SK-N-SH (cell line): ENCODE measurements at regions not wholly inside any gene's neighbourhood (a gene's known extent, or its start where the extent isn't known, plus 50 kb on each side); places are given as distances from the start of the nearest gene placed in this dataset.

Experiments
- CTCF ChIP-seq: fragments of 200-600 bp; sonication (generic); IDR thresholded peaks from 2 replicates; pipeline ENCODE4 v1.6.1; 2017; ENCODE audit warnings: antibody characterized with exemption, mild to moderate bottlenecking, moderate library complexity
- EZH2phosphoT487 ChIP-seq: fragments of 200-600 bp; sonication (generic); IDR thresholded peaks from 2 replicates; pipeline ENCODE4 v1.6.1; 2017; ENCODE audit warnings: low read depth, mixed run types, mild to moderate bottlenecking, antibody characterized with exemption, moderate library complexity, borderline replicate concordance
- FOXM1 ChIP-seq: IDR thresholded peaks from 2 replicates; pipeline ENCODE4 v1.4.0; 2012; ENCODE audit warnings: low read depth, mild to moderate bottlenecking
- MXI1 ChIP-seq: IDR thresholded peaks from 2 replicates; pipeline ENCODE4 v1.6.1; 2012; ENCODE audit warnings: mild to moderate bottlenecking, low read depth, low read length, improper control_type of control experiment
- POLR2AphosphoS5 ChIP-seq: IDR thresholded peaks from 2 replicates; pipeline ENCODE4 v1.6.1; 2012; ENCODE audit warnings: low read depth, low read length
- RAD21 ChIP-seq: IDR thresholded peaks from 2 replicates; pipeline ENCODE4 v1.6.1; 2012; ENCODE audit warnings: mild to moderate bottlenecking, low read length
- RFX5 ChIP-seq: IDR thresholded peaks from 2 replicates; pipeline ENCODE4 v1.6.1; 2012; ENCODE audit warnings: mild to moderate bottlenecking, improper control_type of control experiment, low read length
- TAF1 ChIP-seq: IDR thresholded peaks from 2 replicates; pipeline ENCODE4 v1.6.1; 2012; ENCODE audit warnings: low read depth, mild to moderate bottlenecking, low read length, moderate library complexity, borderline replicate concordance

- no peak for TF ChIP-seq EZH2phosphoT487
- TF ChIP-seq MXI1 = no peak
- no peak for TF ChIP-seq CTCF
- TF ChIP-seq RAD21 = no peak
- no peak for TF ChIP-seq POLR2AphosphoS5
- no peak for TF ChIP-seq RFX5
- no peak for TF ChIP-seq FOXM1
- no peak for TF ChIP-seq TAF1
Observed at GRCh38 chr16:8436931-8437330, 153.4 kb downstream of the TMEM114 start.
